ENCODE measurements at regions not wholly inside any gene's neighbourhood (a gene's known extent, or its start where the extent isn't known, plus 50 kb on each side); places are given as distances from the start of the nearest gene placed in this dataset.

- Histone ChIP-seq H3K4me1 (ENCODE audit: control insufficient read depth, extremely low read depth, insufficient read depth, low read length) (no peaks in the 10 kb centered on the region), H3K79me2 (ENCODE audit: control insufficient read depth, insufficient read depth, low read length) (no peaks in the 10 kb centered on the region), H2AFZ (ENCODE audit: control insufficient read depth, low read length) (no peak overlapping the region), H4K20me1 (ENCODE audit: control insufficient read depth, extremely low read depth, insufficient read depth, low read length) (no peaks in the 10 kb centered on the region), H3K27ac (ENCODE audit: control insufficient read depth, insufficient read depth, low read length) (no peak overlapping the region), H3K4me2 (ENCODE audit: control insufficient read depth, extremely low read depth, insufficient read depth, low read depth, low read length) (no peak overlapping the region), H3K9ac (ENCODE audit: control insufficient read depth, extremely low read depth, insufficient read depth, low read length) (no peak overlapping the region), H3K36me3 (ENCODE audit: control insufficient read depth in 2 of 2, extremely low read depth in 1 of 2, insufficient read depth in 2 of 2, low read length in 2 of 2) (no peaks in the 10 kb centered on the region), H3K9me1 (ENCODE audit: control insufficient read depth, extremely low read depth, insufficient read depth, low read length) (no peaks in the 10 kb centered on the region), H3K4me3 (ENCODE audit: control insufficient read depth in 2 of 3, extremely low read depth in 1 of 3, insufficient read depth in 2 of 3, low read depth in 1 of 3, low read length in 3 of 3) (no peak overlapping the region), H3K27me3 (ENCODE audit: control insufficient read depth, extremely low read depth, insufficient read depth, low read length) (no peaks in the 10 kb centered on the region), H3K9me3 (ENCODE audit: control insufficient read depth, low read depth, low read length) (no peaks in the 10 kb centered on the region)
- dilution Hi-C loops (cut with MboI; ENCODE audit: extremely low pct_ligation_motif_present, low sequenced_read_pairs): no loop called here
- DNase-seq (ENCODE audit: low read depth, low spot score): no peak
- no peak for FAIRE-seq
- no peak for TF ChIP-seq CTCF (optimal IDR thresholded peaks at IDR 0.05 in 1 of 3, IDR thresholded peaks at IDR 0.05 in 1 of 3, conservative IDR thresholded peaks at IDR 0.05 in 1 of 3; ENCODE audit: extremely low read depth in 1 of 3, insufficient read depth in 2 of 3, low read length in 3 of 3)
- no peak for TF ChIP-seq EZH2 (IDR thresholded peaks at IDR 0.05; ENCODE audit: low read length)
Observed at GRCh38 chr9:89829346-89829745, 224.5 kb downstream of the GADD45G start.

- DNase-seq (ENCODE audit: low read depth, low spot score): no peak
- FAIRE-seq: no peak
- H3K4me3 ChIP-seq (ENCODE audit: control insufficient read depth in 2 of 3, extremely low read depth in 1 of 3, insufficient read depth in 2 of 3, low read depth in 1 of 3, low read length in 3 of 3): no peak overlapping the region
- no peaks in the 10 kb centered on the region for H3K36me3 ChIP-seq (ENCODE audit: control insufficient read depth in 2 of 2, extremely low read depth in 1 of 2, insufficient read depth in 2 of 2, low read length in 2 of 2)
- H2AFZ ChIP-seq (ENCODE audit: control insufficient read depth, low read length): no peak overlapping the region
- no peak overlapping the region for H3K27ac ChIP-seq (ENCODE audit: control insufficient read depth, insufficient read depth, low read length)
- H3K9me3 ChIP-seq (ENCODE audit: control insufficient read depth, low read depth, low read length): no peaks in the 10 kb centered on the region
- no peaks in the 10 kb centered on the region for H3K4me1 ChIP-seq (ENCODE audit: control insufficient read depth, extremely low read depth, insufficient read depth, low read length)
- no peak overlapping the region for H3K9ac ChIP-seq (ENCODE audit: control insufficient read depth, extremely low read depth, insufficient read depth, low read length)
- H3K4me2 ChIP-seq (ENCODE audit: control insufficient read depth, extremely low read depth, insufficient read depth, low read depth, low read length): no peak overlapping the region
- H3K79me2 ChIP-seq (ENCODE audit: control insufficient read depth, insufficient read depth, low read length): no peaks in the 10 kb centered on the region
- no peaks in the 10 kb centered on the region for H4K20me1 ChIP-seq (ENCODE audit: control insufficient read depth, extremely low read depth, insufficient read depth, low read length)
- dilution Hi-C loops (cut with MboI; ENCODE audit: extremely low pct_ligation_motif_present, low sequenced_read_pairs): no loop called here
- TF ChIP-seq EZH2 (IDR thresholded peaks at IDR 0.05; ENCODE audit: low read length) (no peak), CTCF (optimal IDR thresholded peaks at IDR 0.05 in 1 of 3, IDR thresholded peaks at IDR 0.05 in 1 of 3, conservative IDR thresholded peaks at IDR 0.05 in 1 of 3; ENCODE audit: extremely low read depth in 1 of 3, insufficient read depth in 2 of 3, low read length in 3 of 3) (no peak)
- no peaks in the 10 kb centered on the region for H3K9me1 ChIP-seq (ENCODE audit: control insufficient read depth, extremely low read depth, insufficient read depth, low read length)
- H3K27me3 ChIP-seq (ENCODE audit: control insufficient read depth, extremely low read depth, insufficient read depth, low read length): peaks cover 8% of the 10 kb centered on the region
Observed at GRCh38 chr9:89835666-89836065, 230.9 kb downstream of the GADD45G start.

All from keratinocyte (primary cell).